ENCODE measurements at regions not wholly inside any gene's neighbourhood (a gene's known extent, or its start where the extent isn't known, plus 50 kb on each side); places are given as distances from the start of the nearest gene placed in this dataset.

- no peak for DNase-seq
Measured at GRCh38 chrX:22650691-22651090, 349.1 kb upstream of the DDX53 start.

GRCh38 chrX:22652596-22652995 lies 347.2 kb upstream of the DDX53 start:
- peak in 10 of 58 donors; percentile 0 to 6 (median 0) for DNase-seq

GRCh38 chrX:22660756-22661155 lies 339.0 kb upstream of the DDX53 start:
- DNase-seq = no peak

GRCh38 chrX:22662776-22663175 lies 337.0 kb upstream of the DDX53 start:
- DNase-seq = no peak

- no peak for DNase-seq
Measured at GRCh38 chrX:22664826-22665225, 334.9 kb upstream of the DDX53 start.

GRCh38 chrX:22665818-22666217 lies 333.9 kb upstream of the DDX53 start:
- no peak for DNase-seq

GRCh38 chrX:22666441-22666840 lies 333.3 kb upstream of the DDX53 start:
- DNase-seq = peak in 24 of 58 donors; percentile 0 to 48 (median 9)

- no peak for DNase-seq
Measured at GRCh38 chrX:22674932-22675331, 324.8 kb upstream of the DDX53 start.

- DNase-seq = peak in 5 of 58 donors; percentile 0 to 4 (median 0)
Measured at GRCh38 chrX:22686138-22686541, 313.6 kb upstream of the DDX53 start.

GRCh38 chrX:22689290-22689689 lies 310.5 kb upstream of the DDX53 start:
- DNase-seq = no peak

GRCh38 chrX:22690116-22690515 lies 309.6 kb upstream of the DDX53 start:
- DNase-seq = no peak

- no peak for DNase-seq
Measured at GRCh38 chrX:22691966-22692565, 307.7 kb upstream of the DDX53 start.

- no peak for DNase-seq
Measured at GRCh38 chrX:22698151-22698550, 301.6 kb upstream of the DDX53 start.

- DNase-seq = no peak
Measured at GRCh38 chrX:22699581-22700091, 300.1 kb upstream of the DDX53 start.

- no peak for DNase-seq
Measured at GRCh38 chrX:22712942-22713341, 286.8 kb upstream of the DDX53 start.

- DNase-seq = no peak
Measured at GRCh38 chrX:22730542-22730941, 269.2 kb upstream of the DDX53 start.

GRCh38 chrX:22737541-22737940 lies 262.2 kb upstream of the DDX53 start:
- no peak for DNase-seq

- DNase-seq = no peak
Measured at GRCh38 chrX:22739276-22739675, 260.5 kb upstream of the DDX53 start.

GRCh38 chrX:22740836-22741235 lies 258.9 kb upstream of the DDX53 start:
- DNase-seq = no peak

- no peak for DNase-seq
Measured at GRCh38 chrX:22742174-22742573, 257.6 kb upstream of the DDX53 start.

- peak in 6 of 58 donors; percentile 0 to 2 (median 0) for DNase-seq
Measured at GRCh38 chrX:22746081-22746480, 253.7 kb upstream of the DDX53 start.

GRCh38 chrX:22748093-22748999 lies 251.4 kb upstream of the DDX53 start:
- peak in 33 of 58 donors; percentile 0 to 32 (median 1) for DNase-seq

Data from anterior cingulate cortex (tissue), 58 donors.